ENCODE measurements at regions not wholly inside any gene's neighbourhood (a gene's known extent, or its start where the extent isn't known, plus 50 kb on each side); places are given as distances from the start of the nearest gene placed in this dataset.
"Not testable (repeated sequence)": the region's sequence is repeated elsewhere in the genome, so short reads cannot be mapped to it uniquely, and the experiment has no call there.

DNA sequence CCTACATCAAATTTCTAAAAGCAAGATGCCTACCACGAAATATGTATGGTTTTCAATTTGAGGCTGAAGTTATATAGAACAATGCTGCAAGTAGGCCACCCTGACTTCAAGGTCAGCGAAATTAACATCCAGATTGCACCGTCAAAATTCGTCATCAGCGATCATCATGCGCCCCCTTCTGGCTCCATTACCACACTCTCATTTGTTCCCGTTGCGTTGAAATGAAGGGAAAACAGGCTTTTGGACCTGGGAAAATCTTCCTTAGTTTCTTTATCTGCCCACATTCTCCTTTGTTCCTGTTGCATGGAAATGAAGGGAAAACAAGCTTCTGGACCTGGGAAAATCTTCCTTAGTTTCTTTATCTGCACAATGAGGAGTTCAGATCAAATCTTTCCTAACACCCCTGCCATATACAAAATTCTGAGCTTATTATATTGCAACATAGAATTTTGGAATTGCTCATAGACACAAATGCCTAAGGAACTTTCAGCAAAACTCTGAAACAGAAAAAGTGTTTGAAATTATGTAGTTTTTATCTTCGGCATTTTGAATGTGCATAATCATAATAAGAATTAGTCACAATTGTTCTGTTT, 98.2 kb upstream of the PRKCQ start:
- peak; percentile 78 for DNase-seq

DNA sequence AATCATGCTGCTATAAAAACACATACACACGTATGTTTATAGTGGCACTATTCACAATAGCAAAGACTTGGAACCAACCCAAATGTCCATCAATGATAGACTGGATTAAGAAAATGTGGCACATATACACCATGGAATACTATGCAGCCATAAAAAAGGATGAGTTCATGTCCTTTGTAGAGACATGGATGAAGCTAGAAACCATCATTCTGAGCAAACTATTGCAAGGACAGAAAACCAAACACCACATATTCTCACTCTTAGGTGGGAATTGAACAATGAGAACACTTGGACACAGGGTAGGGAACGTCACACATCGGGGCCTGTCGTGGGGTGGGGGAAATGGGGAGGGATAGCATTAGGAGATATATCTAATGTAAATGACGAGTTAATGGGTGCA, 97.1 kb upstream of the PRKCQ start:
- not testable (repeated sequence) for DNase-seq

DNA sequence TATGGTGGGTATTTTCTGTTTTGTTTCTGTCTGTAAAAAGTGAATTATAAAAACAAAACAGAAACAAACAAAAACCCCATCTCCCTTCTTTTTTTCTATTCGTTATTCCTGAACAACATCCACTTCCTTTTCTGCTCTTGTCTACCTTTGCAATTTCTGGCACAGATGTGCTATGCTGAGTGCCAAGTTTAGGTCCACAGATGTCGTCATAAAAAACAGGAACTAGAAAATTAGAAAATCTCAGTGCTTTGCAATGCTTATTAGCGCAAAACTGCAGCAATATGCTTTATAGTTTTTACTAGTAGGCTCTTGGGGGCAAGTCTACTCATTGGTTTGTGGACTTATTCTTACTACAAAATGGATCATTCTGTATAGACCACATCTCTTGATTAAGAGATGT, 94.2 kb upstream of the PRKCQ start:
- no peak for DNase-seq

DNA sequence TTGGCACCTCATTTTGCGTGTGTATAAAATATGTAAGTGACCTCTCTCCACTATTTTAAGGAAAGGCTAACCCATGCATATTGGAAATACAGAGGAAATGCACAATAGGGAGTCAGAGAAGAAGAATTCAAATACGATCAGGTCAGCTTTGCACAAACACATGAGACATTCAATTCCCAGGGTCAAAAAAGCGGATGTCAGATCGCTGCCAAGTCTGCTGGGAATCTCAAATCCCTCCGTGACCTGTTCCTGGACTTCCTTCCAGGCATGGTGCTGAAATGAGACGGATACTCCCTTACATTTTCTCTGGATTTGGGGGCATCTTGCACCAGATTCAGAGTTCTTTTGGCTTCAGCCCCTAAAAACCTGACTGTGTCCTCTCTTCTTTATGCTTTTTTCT, 91.9 kb upstream of the PRKCQ start:
- no peak for DNase-seq

- peak; percentile 27 for DNase-seq
These were observed 89.3 kb upstream of the PRKCQ start for GRCh38 chr10:6669269-6669859.

- DNase-seq = peak; percentile 62
These were observed 87.7 kb upstream of the PRKCQ start for GRCh38 chr10:6667679-6668270.

DNA sequence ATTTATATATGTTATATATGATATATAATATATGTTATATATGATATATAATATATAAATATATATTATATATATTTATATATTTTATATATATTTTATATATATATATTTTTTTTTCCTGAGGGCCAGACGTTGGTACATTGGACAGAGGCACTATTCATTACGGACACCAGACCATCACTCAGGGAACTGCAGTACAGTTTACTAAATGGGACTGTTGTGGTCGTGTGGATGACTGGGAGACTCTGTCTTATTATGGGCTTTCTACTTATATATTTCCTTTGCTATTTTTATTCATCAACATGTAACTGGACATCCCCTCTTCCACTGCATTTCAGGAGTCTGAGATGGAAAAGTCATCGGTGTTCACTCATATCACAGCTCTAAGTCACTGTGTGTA, 87.1 kb upstream of the PRKCQ start:
- DNase-seq = no peak

DNA sequence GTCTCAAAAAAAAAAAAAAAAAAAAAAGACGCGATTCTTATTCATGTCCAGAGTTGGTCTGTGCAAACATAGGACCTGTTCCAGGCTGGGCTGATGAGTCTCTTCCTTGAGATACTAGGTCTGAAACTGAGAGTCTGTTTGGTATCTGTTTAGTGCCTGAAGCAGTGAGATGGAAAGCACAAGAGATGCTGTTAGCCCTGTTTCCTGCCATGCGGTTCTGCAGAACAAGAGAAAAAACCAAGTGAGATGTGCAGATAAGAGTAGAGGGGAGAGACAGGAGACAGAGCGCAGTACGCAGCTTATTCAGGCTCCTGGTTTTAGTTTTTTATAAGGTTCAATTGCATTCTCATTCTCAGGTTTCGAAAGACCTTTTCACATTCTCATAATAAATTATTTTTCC, 85.8 kb upstream of the PRKCQ start:
- peak; percentile 58 for DNase-seq

GRCh38 chr10:6660460-6660859, 80.4 kb upstream of the PRKCQ start:
- DNase-seq = no peak

DNA sequence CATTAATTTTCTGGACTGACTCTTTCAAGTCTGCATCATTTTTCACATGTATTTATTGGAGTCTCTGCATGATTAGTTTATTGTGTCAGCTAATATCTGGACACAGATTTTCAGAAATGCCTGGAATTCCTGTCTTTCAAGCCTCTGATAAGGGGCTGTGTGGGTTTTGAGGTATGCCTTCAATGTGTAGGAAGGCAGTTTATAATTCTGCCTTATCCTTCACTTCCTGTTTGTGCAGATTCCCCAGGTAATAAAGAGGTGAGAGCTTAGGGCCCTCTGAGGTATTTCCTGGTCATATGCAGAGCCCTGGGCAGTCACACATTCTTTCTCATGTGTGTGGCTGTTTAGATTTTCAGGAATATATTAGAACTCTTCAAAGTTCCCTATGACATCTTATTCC, 79.4 kb upstream of the PRKCQ start:
- no peak for DNase-seq

DNA sequence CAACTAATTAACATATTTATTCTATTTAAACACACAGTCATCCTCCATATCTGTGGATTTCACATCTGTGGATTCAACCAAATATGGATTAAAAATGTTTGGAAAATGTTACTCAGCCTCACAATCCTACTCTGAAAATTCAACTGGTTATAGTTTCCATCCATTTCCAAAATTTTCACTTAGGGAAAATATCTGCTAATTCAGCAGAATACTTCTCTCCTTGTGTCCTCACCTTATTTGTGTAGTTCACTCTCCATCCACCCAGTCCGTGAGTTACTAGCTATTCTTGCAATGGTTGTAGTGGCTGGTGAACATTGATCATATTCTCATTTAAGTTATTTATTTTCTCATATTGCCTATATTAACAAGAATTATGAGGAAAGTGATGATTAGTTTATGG, 77.6 kb upstream of the PRKCQ start:
- DNase-seq = no peak

DNA sequence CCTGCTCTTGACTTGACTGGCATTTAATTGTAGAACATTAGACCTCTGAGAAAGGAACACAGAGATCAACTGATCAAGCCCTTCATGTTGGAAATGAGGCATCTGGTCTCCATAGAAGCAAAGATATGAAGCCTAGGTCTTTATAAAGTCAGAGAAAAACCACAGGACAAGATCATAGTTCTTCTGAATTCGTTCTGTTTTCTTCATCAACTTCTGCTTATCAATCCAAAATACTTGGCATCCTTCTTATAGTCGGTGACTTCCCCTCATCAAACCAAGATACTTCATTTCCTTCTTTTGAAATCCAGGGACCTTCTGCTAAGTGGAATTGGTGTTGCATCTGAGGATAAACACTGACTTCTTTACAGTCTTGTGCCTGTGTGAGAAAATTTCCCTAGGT, 77.1 kb upstream of the PRKCQ start:
- DNase-seq = no peak

GRCh38 chr10:6654571-6654970, 74.5 kb upstream of the PRKCQ start:
- no peak for DNase-seq

GRCh38 chr10:6650586-6650985, 70.5 kb upstream of the PRKCQ start:
- DNase-seq = no peak

DNA sequence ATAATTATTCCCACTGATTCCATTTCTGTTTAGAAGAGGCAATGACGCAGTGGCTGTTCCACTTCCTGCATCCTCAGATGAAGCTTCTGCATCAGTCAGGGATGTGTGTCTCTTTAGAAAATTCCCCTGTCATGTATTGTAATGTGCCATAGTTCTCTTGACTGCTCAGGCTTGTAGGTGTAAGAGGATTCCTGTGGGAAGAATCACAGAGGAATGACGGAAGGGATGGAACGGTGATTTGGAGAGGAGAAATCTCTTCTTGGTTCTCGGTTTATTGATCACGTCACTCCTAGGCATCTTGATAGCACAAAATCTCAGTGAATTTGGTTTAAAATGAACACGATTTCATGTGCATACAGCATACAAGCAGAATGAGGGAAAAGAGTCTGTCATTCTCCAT, 69.8 kb upstream of the PRKCQ start:
- DNase-seq = no peak

- no peak for DNase-seq
These were observed 69.0 kb upstream of the PRKCQ start for GRCh38 chr10:6648894-6649720.

GRCh38 chr10:6647811-6648526, 67.9 kb upstream of the PRKCQ start:
- DNase-seq = peak; percentile 79

DNA sequence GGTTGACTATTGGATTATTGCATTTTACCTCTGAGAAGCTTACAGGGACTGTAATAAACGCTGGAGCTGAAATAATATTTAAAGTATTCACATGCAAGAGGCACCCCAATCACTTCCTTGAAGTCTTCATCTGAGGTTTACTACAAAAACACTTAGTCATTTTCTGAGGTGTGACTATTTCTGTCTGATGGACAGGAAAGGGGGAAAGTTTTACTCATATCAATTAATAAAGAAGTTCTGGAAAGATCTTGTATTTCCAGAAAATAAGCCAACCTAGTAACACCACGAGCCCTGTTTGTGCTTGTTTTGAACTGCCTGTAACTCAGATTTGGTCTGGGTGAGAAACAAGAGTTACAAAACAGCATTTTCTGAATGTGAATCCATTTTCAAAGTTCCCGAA, 63.9 kb upstream of the PRKCQ start:
- DNase-seq = no peak

DNA sequence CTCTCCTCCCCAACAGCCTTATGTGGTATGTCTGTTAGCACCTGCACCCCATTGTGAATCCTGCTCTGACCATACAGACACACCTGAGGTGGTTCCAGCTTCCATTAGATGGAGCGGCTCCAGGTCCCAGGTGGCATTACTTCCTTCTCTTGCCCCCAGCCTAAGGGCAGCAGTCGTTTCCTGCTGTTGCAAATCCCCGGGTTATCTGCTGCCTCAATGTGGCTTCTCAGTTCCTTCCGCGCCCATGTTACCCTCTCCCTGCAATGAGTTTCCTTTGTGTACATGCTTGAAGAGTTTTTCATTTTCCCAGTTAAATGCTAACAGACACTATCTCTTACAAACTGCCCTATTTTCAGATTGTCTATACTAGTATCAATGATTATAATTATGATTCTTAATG, 62.8 kb upstream of the PRKCQ start:
- DNase-seq = peak; percentile 31

GRCh38 chr10:6640433-6641040, 60.5 kb upstream of the PRKCQ start:
- DNase-seq = no peak

DNA sequence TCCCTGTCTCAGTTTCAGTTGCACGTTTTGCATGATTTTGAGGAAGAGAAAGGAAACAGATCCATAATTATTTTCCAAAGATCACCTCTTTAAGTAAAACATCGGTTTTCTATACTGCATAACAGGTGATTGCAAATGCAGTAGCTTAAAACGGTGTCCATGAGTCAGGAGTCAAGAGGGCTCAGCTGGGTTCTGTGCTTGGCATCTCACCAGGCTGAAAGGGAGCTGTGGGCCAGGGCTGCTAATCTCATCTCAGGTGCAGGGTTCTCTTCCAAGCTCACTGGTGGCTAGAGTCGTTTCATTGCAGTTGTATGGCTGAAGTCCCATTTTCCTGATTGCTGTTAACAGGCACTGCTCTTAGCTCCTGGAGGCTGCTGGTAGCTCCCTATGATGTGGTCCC, 57.0 kb upstream of the PRKCQ start:
- no peak for DNase-seq

GRCh38 chr10:6635784-6636183, 55.7 kb upstream of the PRKCQ start:
- no peak for DNase-seq

Data from CD4-positive, alpha-beta T cell treated with Interleukin-17A for 4 hours (primary cell).